ENCODE measurements at regions not wholly inside any gene's neighbourhood (a gene's known extent, or its start where the extent isn't known, plus 50 kb on each side); places are given as distances from the start of the nearest gene placed in this dataset.

- CTCF ChIA-PET = no interaction called here
- TF ChIP-seq ELF4 (IDR thresholded peaks at IDR 0.05) = no peak
- TF ChIP-seq FOXA1 (IDR thresholded peaks at IDR 0.05) = no peak
- no peak for TF ChIP-seq ARNT (IDR thresholded peaks at IDR 0.05)
- no peak for TF ChIP-seq NFRKB (IDR thresholded peaks at IDR 0.05)
- TF ChIP-seq SP1 (IDR thresholded peaks at IDR 0.05) = no peak
- TF ChIP-seq HDGF (IDR thresholded peaks at IDR 0.05; ENCODE audit: borderline replicate concordance) = no peak
- no peak for TF ChIP-seq SUZ12 (IDR thresholded peaks at IDR 0.05)
- no peak for TF ChIP-seq FOXK2 (IDR thresholded peaks at IDR 0.05)
- no peak for TF ChIP-seq BHLHE40 (IDR thresholded peaks at IDR 0.05; ENCODE audit: borderline replicate concordance)
- TF ChIP-seq FOXM1 (IDR thresholded peaks at IDR 0.05; ENCODE audit: borderline replicate concordance) = no peak
- no peak for TF ChIP-seq TARDBP (IDR thresholded peaks at IDR 0.05)
- TF ChIP-seq L3MBTL2 (conservative IDR thresholded peaks at IDR 0.05) = no peak
- no peak for TF ChIP-seq LEF1 (IDR thresholded peaks at IDR 0.05; ENCODE audit: borderline replicate concordance)
- POLR2A ChIA-PET = no interaction called here
- no peak for DNase-seq (ENCODE audit: extremely low spot score)
Measured at GRCh38 chr2:217610401-217610814, 392.4 kb downstream of the TNS1 start.

- no peak for TF ChIP-seq LEF1 (IDR thresholded peaks at IDR 0.05; ENCODE audit: borderline replicate concordance)
- no peak for TF ChIP-seq SUZ12 (IDR thresholded peaks at IDR 0.05)
- TF ChIP-seq SP1 (IDR thresholded peaks at IDR 0.05) = no peak
- no peak for TF ChIP-seq FOXM1 (IDR thresholded peaks at IDR 0.05; ENCODE audit: borderline replicate concordance)
- no peak for TF ChIP-seq FOXK2 (IDR thresholded peaks at IDR 0.05)
- no peak for TF ChIP-seq BHLHE40 (IDR thresholded peaks at IDR 0.05; ENCODE audit: borderline replicate concordance)
- TF ChIP-seq HDGF (IDR thresholded peaks at IDR 0.05; ENCODE audit: borderline replicate concordance) = no peak
- no peak for TF ChIP-seq FOXA1 (IDR thresholded peaks at IDR 0.05)
- no peak for TF ChIP-seq ELF4 (IDR thresholded peaks at IDR 0.05)
- no peak for TF ChIP-seq CTBP1 (IDR thresholded peaks at IDR 0.05; ENCODE audit: borderline replicate concordance)
- TF ChIP-seq ARNT (IDR thresholded peaks at IDR 0.05) = no peak
- TF ChIP-seq TARDBP (IDR thresholded peaks at IDR 0.05) = no peak
- TF ChIP-seq NFRKB (IDR thresholded peaks at IDR 0.05) = no peak
- TF ChIP-seq ZNF384 (IDR thresholded peaks at IDR 0.05) = no peak
- TF ChIP-seq L3MBTL2 (conservative IDR thresholded peaks at IDR 0.05) = no peak
- CTCF ChIA-PET = no interaction called here
- POLR2A ChIA-PET = no interaction called here
- no peak for DNase-seq (ENCODE audit: extremely low spot score)
Measured at GRCh38 chr2:217609952-217610351, 392.8 kb downstream of the TNS1 start.

GRCh38 chr2:217606296-217606695 is 396.5 kb downstream of the TNS1 start:
- ChIA-PET POLR2A (no interaction called here), CTCF (no interaction called here)
- no peak for DNase-seq (ENCODE audit: extremely low spot score)
- TF ChIP-seq FOXA1 (IDR thresholded peaks at IDR 0.05) (no peak), FOXK2 (IDR thresholded peaks at IDR 0.05) (no peak), NFRKB (IDR thresholded peaks at IDR 0.05) (no peak), ARNT (IDR thresholded peaks at IDR 0.05) (no peak), FOXM1 (IDR thresholded peaks at IDR 0.05; ENCODE audit: borderline replicate concordance) (no peak), LEF1 (IDR thresholded peaks at IDR 0.05; ENCODE audit: borderline replicate concordance) (no peak), ZNF384 (IDR thresholded peaks at IDR 0.05) (no peak), ELF4 (IDR thresholded peaks at IDR 0.05) (no peak), CTBP1 (IDR thresholded peaks at IDR 0.05; ENCODE audit: borderline replicate concordance) (no peak), BHLHE40 (IDR thresholded peaks at IDR 0.05; ENCODE audit: borderline replicate concordance) (no peak), HDGF (IDR thresholded peaks at IDR 0.05; ENCODE audit: borderline replicate concordance) (no peak), SP1 (IDR thresholded peaks at IDR 0.05) (no peak), L3MBTL2 (conservative IDR thresholded peaks at IDR 0.05) (no peak), TARDBP (IDR thresholded peaks at IDR 0.05) (no peak), SUZ12 (IDR thresholded peaks at IDR 0.05) (no peak), PKNOX1 (IDR thresholded peaks at IDR 0.05) (no peak)

GRCh38 chr2:217604527-217605194 is 398.1 kb downstream of the TNS1 start:
- ChIA-PET CTCF (no interaction called here), POLR2A (no interaction called here)

GRCh38 chr2:217601601-217602000 is 401.2 kb downstream of the TNS1 start:
- POLR2A ChIA-PET = no interaction called here
- CTCF ChIA-PET = no interaction called here

More at GRCh38 chr2:217604527-217605194, 398.1 kb downstream of the TNS1 start:
- TF ChIP-seq SUZ12 (IDR thresholded peaks at IDR 0.05) = no peak
- TF ChIP-seq ZNF384 (IDR thresholded peaks at IDR 0.05) = no peak
- no peak for TF ChIP-seq NFRKB (IDR thresholded peaks at IDR 0.05)
- TF ChIP-seq CTBP1 (IDR thresholded peaks at IDR 0.05; ENCODE audit: borderline replicate concordance) = no peak
- TF ChIP-seq TARDBP (IDR thresholded peaks at IDR 0.05) = no peak
- TF ChIP-seq BHLHE40 (IDR thresholded peaks at IDR 0.05; ENCODE audit: borderline replicate concordance) = no peak
- DNase-seq (ENCODE audit: extremely low spot score) = no peak

GRCh38 chr2:217599906-217600305 is 402.9 kb downstream of the TNS1 start:
- TF ChIP-seq BHLHE40 (IDR thresholded peaks at IDR 0.05; ENCODE audit: borderline replicate concordance) (no peak), CTBP1 (IDR thresholded peaks at IDR 0.05; ENCODE audit: borderline replicate concordance) (no peak), SUZ12 (IDR thresholded peaks at IDR 0.05) (no peak), SP1 (IDR thresholded peaks at IDR 0.05) (no peak), PKNOX1 (IDR thresholded peaks at IDR 0.05) (no peak), LEF1 (IDR thresholded peaks at IDR 0.05; ENCODE audit: borderline replicate concordance) (no peak), ZNF384 (IDR thresholded peaks at IDR 0.05) (no peak), ELF4 (IDR thresholded peaks at IDR 0.05) (no peak), TARDBP (IDR thresholded peaks at IDR 0.05) (no peak), FOXK2 (IDR thresholded peaks at IDR 0.05) (no peak), HDGF (IDR thresholded peaks at IDR 0.05; ENCODE audit: borderline replicate concordance) (no peak), L3MBTL2 (conservative IDR thresholded peaks at IDR 0.05) (no peak), FOXM1 (IDR thresholded peaks at IDR 0.05; ENCODE audit: borderline replicate concordance) (no peak), NFRKB (IDR thresholded peaks at IDR 0.05) (no peak), FOXA1 (IDR thresholded peaks at IDR 0.05) (no peak), ARNT (IDR thresholded peaks at IDR 0.05) (no peak)
- no peak for DNase-seq (ENCODE audit: extremely low spot score)
- CTCF ChIA-PET = no interaction called here
- POLR2A ChIA-PET = no interaction called here

More at GRCh38 chr2:217601601-217602000, 401.2 kb downstream of the TNS1 start:
- no peak for TF ChIP-seq LEF1 (IDR thresholded peaks at IDR 0.05; ENCODE audit: borderline replicate concordance)
- no peak for TF ChIP-seq SP1 (IDR thresholded peaks at IDR 0.05)
- no peak for TF ChIP-seq BHLHE40 (IDR thresholded peaks at IDR 0.05; ENCODE audit: borderline replicate concordance)
- TF ChIP-seq ELF4 (IDR thresholded peaks at IDR 0.05) = no peak
- DNase-seq (ENCODE audit: extremely low spot score) = no peak

All from HEK293T (cell line).